ENCODE measurements at regions not wholly inside any gene's neighbourhood (a gene's known extent, or its start where the extent isn't known, plus 50 kb on each side); places are given as distances from the start of the nearest gene placed in this dataset.

- DNase-seq = no peak
Observed at GRCh38 chr5:3736926-3737325, 141.3 kb downstream of the IRX1 start.

- DNase-seq = no peak
Observed at GRCh38 chr5:3738919-3739318, 143.3 kb downstream of the IRX1 start.

DNA sequence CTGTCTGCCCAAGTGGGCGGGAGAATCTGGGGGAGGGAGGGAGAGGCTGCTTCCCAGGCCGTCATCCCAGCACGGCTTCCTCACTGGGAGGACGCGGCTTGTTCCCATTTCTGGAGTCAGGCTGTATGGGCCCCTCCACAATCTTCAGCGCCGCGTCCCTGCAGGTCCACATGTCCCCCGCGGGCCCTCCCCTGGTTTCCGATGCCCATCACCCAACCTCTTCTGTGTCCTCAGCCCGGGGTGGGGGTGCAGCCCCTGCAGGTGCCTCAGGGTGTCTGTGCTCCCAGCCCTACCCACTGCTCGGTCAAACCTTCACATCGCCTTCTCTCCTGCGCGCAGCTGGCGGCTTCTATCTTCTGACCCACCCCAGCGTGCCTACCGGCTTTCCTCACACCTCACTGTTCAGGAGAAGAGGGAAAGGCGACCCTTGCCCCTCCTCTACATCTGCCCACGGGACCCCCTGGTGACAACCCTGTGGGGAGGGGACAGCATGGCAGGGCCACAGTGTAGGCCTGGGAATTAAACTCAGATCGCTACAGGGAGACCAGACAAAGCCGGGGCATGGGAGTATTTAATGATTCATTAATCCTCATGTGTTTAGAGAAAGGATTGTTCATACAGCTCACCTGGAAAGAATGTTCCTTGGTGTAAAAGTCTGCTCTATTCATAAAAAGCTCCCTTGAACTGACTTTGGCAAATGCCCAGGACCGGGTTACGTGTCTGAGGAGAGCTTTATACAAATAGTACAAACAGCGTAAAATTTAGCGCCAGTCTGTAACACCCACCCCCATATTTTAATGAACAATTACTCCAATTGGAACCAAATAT, 145.1 kb downstream of the IRX1 start:
- no peak for DNase-seq

DNA sequence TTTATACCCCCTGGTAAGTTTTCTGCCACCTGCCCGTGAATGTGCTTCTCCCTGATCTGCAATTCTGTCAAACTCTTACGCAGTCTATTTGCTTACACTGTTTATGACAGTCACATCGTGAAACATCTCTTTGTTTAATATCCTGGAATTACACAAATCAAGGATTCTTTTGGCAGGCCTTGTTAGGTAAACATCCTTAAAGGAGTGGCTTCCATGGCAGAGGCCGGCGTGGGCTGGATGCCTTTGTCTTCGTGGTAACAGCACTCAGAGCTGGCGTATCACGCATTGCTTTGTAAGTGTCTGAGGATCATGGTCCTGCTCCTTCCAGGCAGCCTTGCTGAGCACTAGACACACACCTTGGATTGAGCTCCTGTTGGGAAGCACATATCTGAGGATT, 145.7 kb downstream of the IRX1 start:
- DNase-seq = no peak

DNA sequence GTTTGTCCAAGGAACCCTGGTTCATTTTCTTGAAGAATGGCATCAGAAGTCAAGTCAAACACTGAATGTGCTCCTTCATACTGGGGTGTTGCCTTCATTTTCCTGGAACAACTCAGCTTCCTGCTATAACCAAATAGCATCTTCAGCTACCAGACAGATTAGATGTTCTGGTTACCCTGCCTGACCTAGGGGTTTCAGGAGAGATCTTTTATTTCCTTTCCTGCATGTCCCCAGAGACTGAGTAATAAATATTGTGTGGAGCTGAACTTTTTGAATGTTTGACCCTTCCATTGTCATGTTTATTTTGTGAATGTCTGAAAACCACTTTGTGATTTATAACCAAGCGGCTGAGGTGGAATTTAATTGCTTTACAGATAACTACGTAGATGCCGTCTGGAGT, 147.1 kb downstream of the IRX1 start:
- no peak for DNase-seq

GRCh38 chr5:3751846-3752245, 156.2 kb downstream of the IRX1 start:
- no peak for DNase-seq

DNA sequence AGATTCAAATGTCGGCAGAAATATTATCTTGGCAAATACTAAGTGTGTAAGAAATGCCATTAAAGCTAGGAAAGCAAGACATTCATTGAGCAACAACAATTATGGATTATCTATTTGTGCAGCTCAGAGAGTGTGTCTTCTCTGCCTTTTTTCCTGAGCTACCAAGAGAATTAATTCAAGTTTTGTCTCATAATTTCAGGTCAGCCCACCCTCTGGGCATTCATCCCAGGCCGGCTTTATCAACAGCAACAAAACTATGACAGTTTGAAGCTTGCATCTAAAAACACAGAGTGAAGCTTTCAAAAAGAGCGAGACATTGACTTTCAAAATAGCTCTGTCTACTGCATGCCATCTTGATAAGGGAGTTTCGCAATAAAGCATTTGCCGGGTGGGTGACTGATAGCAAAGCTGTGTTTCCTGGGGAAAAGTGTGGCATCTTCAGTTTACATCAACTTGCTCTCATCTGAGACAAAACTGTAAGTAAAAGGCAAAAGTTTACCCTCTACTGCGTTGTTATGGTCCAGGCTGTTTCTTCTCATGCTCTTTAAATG, 182.4 kb downstream of the IRX1 start:
- DNase-seq = no peak

DNA sequence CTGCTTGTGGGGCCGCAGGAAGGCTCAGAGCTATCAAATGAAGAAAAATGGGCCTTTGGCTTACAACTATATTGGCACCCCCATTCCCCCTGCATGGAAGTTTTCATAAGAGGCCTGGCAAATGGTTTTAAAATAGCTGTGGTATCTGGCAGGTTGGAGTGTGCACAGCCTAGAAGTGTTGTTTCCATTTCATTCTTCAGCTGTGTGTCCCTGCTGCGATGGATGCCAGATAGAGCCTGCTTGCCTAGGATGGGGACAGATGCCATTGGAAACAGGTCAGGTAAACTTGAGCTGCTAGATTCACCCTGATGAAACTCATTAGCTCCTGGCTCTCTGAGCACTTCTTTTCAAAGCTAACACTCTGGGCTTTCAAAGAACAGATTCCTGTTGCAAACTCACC, 183.3 kb downstream of the IRX1 start:
- no peak for DNase-seq

DNA sequence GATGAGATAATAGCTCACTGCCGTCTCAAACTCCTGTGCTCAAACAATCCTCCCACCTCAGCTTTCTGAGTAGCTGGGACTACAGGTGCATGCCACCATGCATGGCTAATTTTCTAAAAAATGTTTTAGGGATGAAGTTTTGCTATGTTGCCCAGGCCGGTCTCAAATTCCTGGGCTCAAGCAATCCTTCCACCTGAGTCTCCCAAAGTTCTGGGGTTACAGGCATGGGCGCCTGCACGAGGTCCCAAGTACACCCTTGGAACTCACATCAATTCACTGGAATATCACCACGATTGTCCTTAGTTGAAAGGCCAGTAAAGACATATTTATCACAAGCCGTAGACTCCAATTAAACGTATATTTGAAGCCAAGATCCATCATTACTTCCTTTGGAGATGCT, 184.6 kb downstream of the IRX1 start:
- DNase-seq = no peak

DNA sequence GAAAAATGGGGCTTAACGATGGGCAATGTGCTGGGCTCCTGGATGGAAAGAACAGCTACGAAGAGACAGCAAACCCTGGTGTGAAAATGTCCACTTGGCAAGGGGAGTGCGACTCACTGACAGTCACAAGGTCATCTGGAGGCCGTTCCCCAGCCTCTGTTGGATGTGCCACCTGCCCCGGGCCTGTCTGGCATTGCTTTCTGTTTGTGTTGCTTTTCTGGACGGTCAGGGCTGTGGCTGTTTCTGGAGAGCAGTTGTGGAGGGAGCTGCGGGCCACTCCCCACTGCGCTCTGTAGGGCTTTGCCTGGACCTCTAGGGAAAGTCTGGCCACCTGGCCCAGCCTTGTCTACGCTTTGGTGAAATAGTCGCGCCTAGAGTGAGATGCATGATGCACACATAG, 185.3 kb downstream of the IRX1 start:
- no peak for DNase-seq

DNA sequence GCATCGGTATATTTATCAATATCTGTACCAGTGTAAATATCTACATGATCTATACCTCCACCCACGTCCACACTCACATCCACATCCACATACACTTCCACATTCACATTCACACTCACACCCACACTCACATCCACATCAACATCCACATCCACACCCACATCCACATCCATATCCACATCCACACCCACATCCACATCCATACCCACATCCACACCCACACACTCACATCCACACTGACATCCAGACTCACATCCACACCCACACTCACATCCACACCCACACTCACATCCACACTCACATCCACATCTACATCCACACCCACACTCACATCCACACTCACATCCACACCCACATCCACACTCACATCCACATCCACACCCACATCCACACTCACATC, 189.2 kb downstream of the IRX1 start:
- DNase-seq = no peak

DNA sequence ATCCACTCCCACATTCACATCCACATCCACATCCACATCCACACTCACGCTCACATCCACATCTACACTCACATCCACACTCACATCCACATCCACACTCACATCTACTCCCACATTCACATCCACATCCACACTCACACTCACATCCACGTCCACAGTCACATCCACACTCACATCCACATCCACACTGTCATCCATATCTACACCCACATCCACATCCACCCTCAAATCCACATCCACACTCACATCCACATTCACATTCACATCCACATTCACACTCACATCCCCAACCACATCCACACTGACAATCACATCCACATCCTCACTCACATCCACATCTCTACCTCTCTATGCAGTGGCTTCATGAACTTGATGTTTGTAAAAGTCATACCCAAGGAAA, 190.5 kb downstream of the IRX1 start:
- no peak for DNase-seq

DNA sequence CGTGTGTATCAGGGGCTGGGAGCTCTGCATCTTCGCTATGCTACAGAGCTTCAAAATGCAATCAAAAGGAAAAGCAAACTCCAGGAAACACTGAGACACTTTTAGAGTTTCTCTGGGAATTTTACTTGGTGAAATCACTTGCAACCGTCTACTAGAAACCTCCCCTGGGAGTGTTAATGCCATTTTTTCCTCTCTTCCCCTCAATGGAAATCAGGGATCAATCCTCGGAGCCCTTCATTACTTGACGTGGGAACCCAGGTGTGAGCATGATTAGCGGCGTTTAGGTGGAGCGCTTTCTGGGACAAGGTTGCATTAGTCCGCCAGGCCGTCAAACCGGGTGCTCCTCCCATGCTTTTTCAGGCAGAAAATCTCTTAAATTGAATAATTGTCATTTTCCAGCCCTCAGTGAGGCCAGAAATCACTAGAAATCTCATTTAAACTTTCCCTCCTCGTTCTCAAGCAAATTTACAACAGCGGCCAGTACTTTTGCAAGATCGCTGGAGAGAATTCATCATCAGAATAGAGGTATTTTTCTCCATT, 191.3 kb downstream of the IRX1 start:
- no peak for DNase-seq

DNA sequence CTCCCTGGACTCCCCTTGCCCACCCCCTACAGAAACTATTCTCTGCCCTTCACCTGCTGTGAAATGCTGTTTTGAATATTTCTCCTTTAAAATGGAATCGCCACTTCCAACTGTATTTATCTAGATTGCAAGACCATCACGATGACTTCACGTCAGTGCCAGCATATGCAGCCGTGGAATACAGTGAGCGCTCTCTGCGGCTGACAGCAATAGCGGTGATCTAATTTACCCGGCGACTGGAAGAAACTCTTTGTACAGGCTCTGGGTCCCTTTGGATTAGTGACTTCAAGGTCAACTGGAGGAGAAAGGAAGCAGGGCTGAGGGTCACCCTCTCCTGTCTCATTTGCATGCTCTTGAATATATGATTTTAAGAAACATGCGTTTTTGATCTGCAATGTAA, 192.0 kb downstream of the IRX1 start:
- DNase-seq = no peak

DNA sequence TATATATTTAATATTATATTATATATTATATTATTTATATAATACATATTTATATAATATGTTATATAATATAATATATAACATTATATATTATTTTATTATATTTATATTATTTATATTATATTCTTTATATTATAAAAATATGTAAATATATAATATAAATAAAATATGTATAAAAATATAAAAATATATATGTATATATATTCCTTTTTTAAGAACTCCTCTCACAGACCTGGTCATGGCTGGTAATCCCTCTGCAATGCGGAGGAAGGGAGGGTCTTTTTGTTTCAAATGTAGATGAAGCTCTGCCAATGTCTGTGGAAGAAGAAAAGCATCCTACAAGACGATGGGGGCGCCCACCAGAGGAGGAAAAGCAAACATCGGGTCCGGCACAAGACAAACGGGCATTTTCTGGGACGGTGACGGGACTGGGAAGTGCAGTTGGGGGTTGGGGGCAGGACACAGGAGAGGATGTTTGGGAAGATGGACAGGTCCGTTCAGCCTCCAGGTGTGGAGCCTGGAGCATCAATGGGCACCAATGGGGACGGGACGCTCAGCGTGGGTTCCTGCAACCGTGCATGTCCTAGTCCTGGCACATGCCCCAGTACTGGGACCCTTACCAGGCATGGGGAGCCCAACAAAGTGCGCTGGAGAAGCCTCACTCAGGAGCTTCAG, 194.0 kb downstream of the IRX1 start:
- DNase-seq = no peak

- DNase-seq = no peak
Observed at GRCh38 chr5:3793162-3793561, 197.5 kb downstream of the IRX1 start.

- DNase-seq = no peak
Observed at GRCh38 chr5:3794611-3795010, 199.0 kb downstream of the IRX1 start.

DNA sequence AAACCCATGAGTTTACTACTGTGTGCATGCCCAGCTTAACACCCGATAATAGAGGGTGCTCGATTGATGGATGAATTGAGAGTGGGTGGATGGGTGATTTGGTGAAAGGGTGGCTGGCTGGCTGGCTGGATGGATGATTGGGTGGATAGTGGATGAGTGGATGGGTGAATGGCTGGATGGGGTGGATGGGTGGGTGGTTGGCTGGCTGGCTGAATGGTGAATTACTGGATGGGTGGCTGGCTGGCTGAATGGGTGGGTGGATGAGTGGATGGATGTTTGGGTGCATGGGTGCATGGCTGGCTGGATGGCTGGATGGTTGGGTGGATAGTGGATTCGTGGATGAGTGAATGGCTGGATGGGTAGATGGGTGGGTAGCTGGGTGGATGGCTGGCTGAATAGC, 201.1 kb downstream of the IRX1 start:
- no peak for DNase-seq

- no peak for DNase-seq
Observed at GRCh38 chr5:3801967-3802366, 206.3 kb downstream of the IRX1 start.

DNA sequence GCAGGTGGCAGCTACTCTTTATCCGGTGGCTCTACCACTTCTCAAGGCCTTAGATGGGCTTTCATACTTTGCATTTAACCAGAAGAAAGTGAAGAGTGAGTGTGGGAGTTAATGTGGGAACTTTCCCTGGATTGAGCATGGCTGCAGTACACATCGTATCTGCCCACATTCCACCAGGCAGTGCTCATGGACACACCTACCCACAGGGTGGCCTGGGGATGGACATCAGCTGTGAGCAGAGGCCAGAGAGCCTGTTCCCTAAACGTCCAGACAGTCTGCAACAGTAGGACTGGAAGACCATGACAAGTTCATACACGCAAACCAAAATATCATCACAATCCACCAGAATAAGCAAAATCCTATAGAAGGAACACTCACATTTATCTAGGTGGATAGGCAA, 213.8 kb downstream of the IRX1 start:
- DNase-seq = no peak

DNA sequence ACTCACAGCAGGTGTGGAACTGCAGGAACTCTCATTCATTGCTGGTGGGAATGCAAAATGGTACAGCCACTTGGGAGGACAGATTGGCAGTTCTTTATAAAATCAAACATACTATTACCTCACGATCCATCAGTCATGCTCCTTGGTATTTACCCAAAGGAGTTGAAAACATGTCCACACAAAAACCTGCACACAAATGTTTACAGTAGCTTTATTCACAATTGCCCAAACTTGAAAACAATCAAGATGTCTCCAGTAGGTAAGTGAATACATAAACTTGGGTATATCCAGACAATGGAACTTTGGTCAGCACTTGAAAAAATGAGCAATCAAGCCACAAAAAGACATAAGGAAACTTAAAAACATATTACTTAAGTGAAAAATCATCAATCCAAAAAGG, 215.5 kb downstream of the IRX1 start:
- no peak for DNase-seq

GRCh38 chr5:3818624-3819023, 223.0 kb downstream of the IRX1 start:
- no peak for DNase-seq

GRCh38 chr5:3825531-3826451, 230.2 kb downstream of the IRX1 start:
- DNase-seq = no peak

All from COR-L47 (cell line).